GM20000 (cell line): ENCODE measurements at regions not wholly inside any gene's neighbourhood (a gene's known extent, or its start where the extent isn't known, plus 50 kb on each side); places are given as distances from the start of the nearest gene placed in this dataset.

Experiments used
- DNase-seq: peaks from one replicate; pipeline ENCODE4 v3.0.0; 2012; ENCODE audit warnings: low spot score
- TF ChIP-seq, protein P1 (sequence below): IDR thresholded peaks from 2 replicates; pipeline ENCODE4 v1.5.1; 2012; ENCODE audit warnings: mild to moderate bottlenecking, control low read depth; ENCODE audit errors: extremely low read depth, missing control alignments

DNA sequence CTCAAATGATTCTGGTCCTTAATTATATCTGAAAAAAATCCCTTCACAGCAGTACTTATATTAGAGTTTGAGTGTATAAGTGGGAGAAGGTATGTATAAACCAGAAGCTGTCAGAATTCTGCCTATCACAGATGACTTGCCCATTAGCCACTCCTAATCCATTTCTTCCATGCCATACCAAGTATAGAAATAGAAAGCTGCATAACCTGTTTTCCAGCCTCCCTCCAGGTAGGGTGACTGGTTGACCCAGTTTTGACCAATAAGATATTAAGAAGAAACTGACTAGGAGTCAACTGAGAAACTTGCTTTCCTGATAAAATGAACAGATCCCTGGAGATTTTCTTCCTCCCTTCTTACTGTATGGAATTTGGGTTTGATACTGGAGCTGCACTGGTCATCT is 112.2 kb upstream of the GRIK2 start:
- TF ChIP-seq, protein P1, sequence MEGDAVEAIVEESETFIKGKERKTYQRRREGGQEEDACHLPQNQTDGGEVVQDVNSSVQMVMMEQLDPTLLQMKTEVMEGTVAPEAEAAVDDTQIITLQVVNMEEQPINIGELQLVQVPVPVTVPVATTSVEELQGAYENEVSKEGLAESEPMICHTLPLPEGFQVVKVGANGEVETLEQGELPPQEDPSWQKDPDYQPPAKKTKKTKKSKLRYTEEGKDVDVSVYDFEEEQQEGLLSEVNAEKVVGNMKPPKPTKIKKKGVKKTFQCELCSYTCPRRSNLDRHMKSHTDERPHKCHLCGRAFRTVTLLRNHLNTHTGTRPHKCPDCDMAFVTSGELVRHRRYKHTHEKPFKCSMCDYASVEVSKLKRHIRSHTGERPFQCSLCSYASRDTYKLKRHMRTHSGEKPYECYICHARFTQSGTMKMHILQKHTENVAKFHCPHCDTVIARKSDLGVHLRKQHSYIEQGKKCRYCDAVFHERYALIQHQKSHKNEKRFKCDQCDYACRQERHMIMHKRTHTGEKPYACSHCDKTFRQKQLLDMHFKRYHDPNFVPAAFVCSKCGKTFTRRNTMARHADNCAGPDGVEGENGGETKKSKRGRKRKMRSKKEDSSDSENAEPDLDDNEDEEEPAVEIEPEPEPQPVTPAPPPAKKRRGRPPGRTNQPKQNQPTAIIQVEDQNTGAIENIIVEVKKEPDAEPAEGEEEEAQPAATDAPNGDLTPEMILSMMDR = no peak
- DNase-seq = no peak

DNA sequence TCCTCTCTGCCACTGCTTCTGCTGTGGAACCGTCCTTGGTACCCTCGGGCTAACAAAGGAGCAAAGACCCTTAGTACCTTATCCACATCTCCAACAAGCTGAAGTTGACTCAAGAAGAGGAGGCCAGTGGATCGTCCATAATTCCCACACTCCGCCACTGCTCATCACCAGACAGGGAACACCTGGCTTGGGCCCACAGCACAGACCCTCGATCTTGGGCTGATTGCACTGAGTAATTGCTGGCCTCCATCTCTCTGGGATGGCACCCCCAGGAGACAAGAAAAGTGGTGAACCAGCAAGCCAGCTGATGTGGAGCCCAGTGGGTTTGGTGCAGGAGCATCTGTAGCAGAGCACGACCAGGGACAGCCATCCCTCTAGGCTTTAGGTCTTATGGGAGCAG is 109.4 kb upstream of the GRIK2 start:
- TF ChIP-seq, protein P1 = no peak
- no peak for DNase-seq

DNA sequence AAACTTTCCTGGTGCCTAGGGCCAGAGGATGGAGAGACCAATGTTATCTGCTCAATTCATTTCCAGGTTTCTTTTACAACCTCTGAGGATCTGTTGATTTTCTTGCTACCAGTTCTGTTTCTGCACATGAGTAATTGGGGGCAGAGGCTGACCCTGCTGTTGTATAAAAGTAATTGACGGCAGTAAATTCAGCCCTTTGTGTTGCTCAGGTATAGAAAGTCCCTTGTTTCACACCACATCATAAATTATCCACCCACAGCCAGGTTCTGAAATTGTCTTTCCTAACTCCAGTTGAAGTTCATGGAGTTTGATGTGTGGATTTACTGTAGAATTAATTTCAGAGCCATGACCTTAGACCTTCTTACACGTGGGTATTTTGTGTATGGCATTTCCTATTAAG is 107.4 kb upstream of the GRIK2 start:
- TF ChIP-seq, protein P1 = no peak

DNA sequence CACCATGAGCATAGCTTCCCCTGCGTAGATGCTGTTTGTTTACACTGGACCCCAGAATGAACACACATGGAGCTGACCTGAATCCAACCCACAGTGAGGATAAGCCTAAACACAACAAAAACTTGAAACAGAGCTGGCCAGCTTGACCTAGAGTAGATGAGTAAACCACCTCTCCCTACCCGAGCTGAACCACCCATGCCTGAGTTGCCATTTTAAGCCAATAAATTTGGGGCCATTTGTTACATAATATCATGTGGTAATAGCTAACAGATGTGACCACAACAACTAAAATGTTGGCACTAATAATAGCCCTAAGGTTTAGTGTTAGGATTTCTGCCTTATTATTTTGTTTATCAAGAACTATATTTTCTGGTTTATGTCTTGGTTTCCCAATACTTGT is 103.2 kb upstream of the GRIK2 start:
- TF ChIP-seq, protein P1 = no peak
- DNase-seq = no peak

More for the DNA sequence above, 107.4 kb upstream of the GRIK2 start:
- no peak for DNase-seq

DNA sequence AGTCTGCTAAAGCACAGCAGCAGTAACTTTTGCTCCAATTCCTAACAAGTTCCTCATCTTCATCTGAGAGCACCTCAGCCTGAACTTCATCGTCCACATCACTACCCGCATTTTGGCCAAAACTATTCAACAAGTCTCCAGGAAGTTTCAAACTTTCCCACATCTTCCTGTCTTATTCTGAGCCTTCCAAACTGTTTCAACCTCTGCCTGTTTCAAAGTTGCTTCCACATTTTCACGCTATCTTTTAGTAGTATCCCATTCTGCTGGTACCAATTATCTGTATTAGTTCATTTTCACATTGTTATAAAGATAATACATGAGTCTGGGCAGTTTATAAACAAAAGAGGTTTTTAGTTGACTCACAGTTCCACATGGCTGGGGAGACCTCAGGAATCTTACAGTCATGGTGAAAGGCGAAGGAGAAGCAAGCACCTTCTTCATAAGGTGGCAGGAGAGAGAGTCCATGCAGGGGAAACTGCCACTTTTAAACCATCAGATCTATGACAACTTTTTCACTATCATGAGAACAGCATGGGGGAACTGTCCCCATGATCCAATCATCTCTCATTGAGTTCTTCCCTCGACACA is 99.4 kb upstream of the GRIK2 start:
- no peak for DNase-seq
- TF ChIP-seq, protein P1 = no peak

DNA sequence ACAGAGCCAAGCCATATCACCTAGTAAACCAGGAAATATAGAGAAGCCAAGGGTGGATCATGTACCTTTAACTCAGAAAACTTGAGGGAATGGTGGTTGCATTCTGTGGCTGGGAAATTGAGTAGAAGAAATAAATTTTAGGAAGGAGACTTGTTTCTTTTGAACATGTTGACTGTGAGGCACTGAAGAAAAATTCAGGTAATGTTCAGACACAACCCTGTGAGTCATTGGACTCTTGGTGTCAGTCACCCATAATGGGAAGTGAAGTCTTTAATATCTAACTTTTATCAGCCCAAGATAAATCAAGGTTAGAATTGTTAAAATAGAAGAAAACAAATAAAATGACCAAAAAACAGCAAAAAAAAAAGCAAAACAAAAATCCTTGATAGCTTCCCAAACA is 98.8 kb upstream of the GRIK2 start:
- TF ChIP-seq, protein P1 = no peak
- no peak for DNase-seq

DNA sequence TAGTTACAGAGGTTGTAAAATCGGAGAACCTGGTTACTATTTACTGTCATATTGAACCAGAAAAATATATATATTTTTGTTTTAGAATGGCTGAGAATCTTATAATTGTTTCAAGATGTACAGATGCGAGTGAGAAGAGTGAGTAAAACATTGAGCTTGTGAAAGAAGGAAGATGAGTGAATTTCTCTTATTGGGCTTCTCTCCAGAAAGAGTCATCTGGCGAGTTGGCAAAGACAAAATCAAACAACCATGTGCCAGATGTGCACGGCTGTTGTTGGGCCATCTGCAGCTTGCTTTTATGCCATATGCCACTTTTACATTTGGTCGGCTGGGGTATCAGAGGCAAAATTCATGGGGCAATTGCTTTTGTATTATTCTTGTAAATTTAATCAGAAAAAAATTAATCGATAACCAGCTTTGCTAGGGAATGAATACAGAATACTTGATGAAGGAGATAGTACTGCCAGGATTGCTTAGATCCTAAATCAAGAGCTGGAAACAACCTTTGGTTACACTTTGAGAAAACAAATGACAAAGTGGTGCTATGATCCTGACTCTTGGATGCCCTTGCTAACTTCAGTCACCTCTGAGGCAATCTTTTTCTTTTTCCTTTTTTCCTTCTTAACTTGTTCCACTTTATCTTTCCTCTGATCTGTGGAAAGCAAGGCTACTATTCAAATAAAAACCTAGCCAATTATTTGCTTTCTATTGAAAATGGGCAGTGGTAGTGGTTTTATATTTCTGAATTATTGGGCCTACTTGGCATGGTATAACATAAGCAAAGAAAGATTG is 97.1 kb upstream of the GRIK2 start:
- no peak for DNase-seq
- TF ChIP-seq, protein P1 = no peak
